NB4 (cell line): ENCODE measurements at regions not wholly inside any gene's neighbourhood (a gene's known extent, or its start where the extent isn't known, plus 50 kb on each side); places are given as distances from the start of the nearest gene placed in this dataset.

Experiments used
- MYC ChIP-seq: IDR thresholded peaks from 2 replicates; pipeline ENCODE4 v1.6.1; 2011; ENCODE audit warnings: low read depth, low read length
- POLR2A ChIP-seq: IDR thresholded peaks from 2 replicates; pipeline ENCODE4 v1.6.1; 2011; ENCODE audit warnings: mild to moderate bottlenecking; ENCODE audit not compliant: insufficient read length; ENCODE audit errors: extremely low read depth
- TF ChIP-seq, protein P1 (sequence below): IDR thresholded peaks from one replicate; pipeline ENCODE4 v1.5.1; 2012; ENCODE audit warnings: low read depth, low read length
- TF ChIP-seq, protein P2 (sequence below): IDR thresholded peaks from 2 replicates; pipeline ENCODE4 v1.6.1; 2011; ENCODE audit warnings: low read depth, low read length

DNA sequence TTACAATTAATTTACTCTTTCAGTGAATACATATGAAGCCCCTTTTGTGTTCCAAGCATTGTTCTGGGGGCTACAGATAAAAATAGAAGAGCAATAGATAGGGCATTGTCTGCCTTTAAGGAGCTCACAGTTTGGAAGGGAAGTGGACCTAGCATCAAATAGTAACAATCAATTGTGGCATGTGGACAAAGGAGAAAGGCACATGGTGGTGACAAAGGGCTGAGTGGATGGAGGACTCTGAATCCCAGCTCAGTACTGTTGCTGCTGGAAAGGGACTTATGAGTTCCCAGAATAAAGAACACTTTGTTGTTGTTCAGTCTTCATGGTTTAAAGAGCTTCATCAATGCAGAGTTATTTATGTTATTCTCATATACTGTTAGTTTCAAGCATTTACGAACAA lies 217.7 kb downstream of the HRH4 start:
- TF ChIP-seq, protein P1, sequence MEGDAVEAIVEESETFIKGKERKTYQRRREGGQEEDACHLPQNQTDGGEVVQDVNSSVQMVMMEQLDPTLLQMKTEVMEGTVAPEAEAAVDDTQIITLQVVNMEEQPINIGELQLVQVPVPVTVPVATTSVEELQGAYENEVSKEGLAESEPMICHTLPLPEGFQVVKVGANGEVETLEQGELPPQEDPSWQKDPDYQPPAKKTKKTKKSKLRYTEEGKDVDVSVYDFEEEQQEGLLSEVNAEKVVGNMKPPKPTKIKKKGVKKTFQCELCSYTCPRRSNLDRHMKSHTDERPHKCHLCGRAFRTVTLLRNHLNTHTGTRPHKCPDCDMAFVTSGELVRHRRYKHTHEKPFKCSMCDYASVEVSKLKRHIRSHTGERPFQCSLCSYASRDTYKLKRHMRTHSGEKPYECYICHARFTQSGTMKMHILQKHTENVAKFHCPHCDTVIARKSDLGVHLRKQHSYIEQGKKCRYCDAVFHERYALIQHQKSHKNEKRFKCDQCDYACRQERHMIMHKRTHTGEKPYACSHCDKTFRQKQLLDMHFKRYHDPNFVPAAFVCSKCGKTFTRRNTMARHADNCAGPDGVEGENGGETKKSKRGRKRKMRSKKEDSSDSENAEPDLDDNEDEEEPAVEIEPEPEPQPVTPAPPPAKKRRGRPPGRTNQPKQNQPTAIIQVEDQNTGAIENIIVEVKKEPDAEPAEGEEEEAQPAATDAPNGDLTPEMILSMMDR: no peak
- TF ChIP-seq POLR2A: no peak
- TF ChIP-seq MYC: no peak
- TF ChIP-seq, protein P2, sequence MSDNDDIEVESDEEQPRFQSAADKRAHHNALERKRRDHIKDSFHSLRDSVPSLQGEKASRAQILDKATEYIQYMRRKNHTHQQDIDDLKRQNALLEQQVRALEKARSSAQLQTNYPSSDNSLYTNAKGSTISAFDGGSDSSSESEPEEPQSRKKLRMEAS: no peak
